Pancreas (tissue), 10 donors: ENCODE measurements at regions not wholly inside any gene's neighbourhood (a gene's known extent, or its start where the extent isn't known, plus 50 kb on each side); places are given as distances from the start of the nearest gene placed in this dataset.
A peak's percentile ranks its signal among the peaks of the same experiment; 100 is the strongest.

ENCODE experiments used
- ATAC-seq, 4 donors: fragments of 200-7000 bp; cut with Tn5 transposase; one replicate each; pipeline versions ENCODE4 v1.8.0 to v1.9.1; 2020; ENCODE audit warnings: mild to moderate bottlenecking in 4 of 4, moderate library complexity in 4 of 4
- DNase-seq, 6 donors: peaks; one replicate each; pipeline ENCODE4 v3.0.0-alpha.2; 2020
- FAIRE-seq: peaks from 2 replicates; lab custom pipeline; 2012; peaks lifted over from hg19 to GRCh38; lab: Jason Lieb, UNC
- H3K27ac ChIP-seq, 4 donors: fragments of 200-600 bp; sonication (generic); 1 replicate in 3 of 4; 2 replicates in 1 of 4; pipeline versions ENCODE4 v1.5.0 to v1.8.0; 2020
- H3K27me3 ChIP-seq, 4 donors: fragments of 200-600 bp; one replicate each; pipeline ENCODE4 v1.8.0; 2021
- H3K36me3 ChIP-seq, 3 donors: fragments of 200-600 bp; sonication (generic) in 1 of 3; one replicate each; pipeline versions ENCODE4 v1.5.0 to v1.8.0; 2020 to 2021
- H3K4me1 ChIP-seq, 3 donors: fragments of 200-600 bp; one replicate each; pipeline ENCODE4 v1.8.0; 2021
- H3K4me3 ChIP-seq, 4 donors: fragments of 200-600 bp; sonication (generic) in 2 of 4; one replicate each; pipeline versions ENCODE4 v1.5.0 to v1.8.0; 2020 to 2021
- H3K9me3 ChIP-seq, 4 donors: fragments of 200-600 bp; one replicate each; pipeline ENCODE4 v1.8.0; 2021
- WGBS, 2 donors: extraction: QIAGEN DNeasy Blood & Tissue Kit; methylation state at CpG; one replicate each; pipeline ENCODE4 v1.1.7; 2013; 5-methylcytosine and 5-hydroxymethylcytosine counted together
- intact Hi-C, 3 donors: fragments of 100-400 bp; cut with DNase I; formaldehyde crosslinking; loops; one replicate each; pipeline versions ENCODE4 v1.11.1 to v1.14.2; 2022
- TF ChIP-seq, protein P1 (sequence below), 4 donors: fragments of 200-600 bp; sonication (generic) in 3 of 4; IDR thresholded peaks; one replicate each; pipeline versions ENCODE4 v1.5.0 to v1.8.0; 2021; ENCODE audit warnings: antibody characterized with exemption in 4 of 4
- donor health status: healthy with polysubstance abuse.
- donor health status: DM: no; HTN: no; CAD: no; lungs with moderate emphysema.
- donor health status: DM: no; HTN: no; CAD: no.
- donor health status: control.
- donor health status: control.
- donor health status: Bipolar disorder and iron deficiency.
- donor health status: DM: yes; HTN: yes; CAD: no.
- donor health status: DM: no; HTN: no; CAD: no.
- donor health status: DM: no; HTN: no; CAD: no.
- donor health status: DM: yes; HTN: yes; CAD: no.

DNA sequence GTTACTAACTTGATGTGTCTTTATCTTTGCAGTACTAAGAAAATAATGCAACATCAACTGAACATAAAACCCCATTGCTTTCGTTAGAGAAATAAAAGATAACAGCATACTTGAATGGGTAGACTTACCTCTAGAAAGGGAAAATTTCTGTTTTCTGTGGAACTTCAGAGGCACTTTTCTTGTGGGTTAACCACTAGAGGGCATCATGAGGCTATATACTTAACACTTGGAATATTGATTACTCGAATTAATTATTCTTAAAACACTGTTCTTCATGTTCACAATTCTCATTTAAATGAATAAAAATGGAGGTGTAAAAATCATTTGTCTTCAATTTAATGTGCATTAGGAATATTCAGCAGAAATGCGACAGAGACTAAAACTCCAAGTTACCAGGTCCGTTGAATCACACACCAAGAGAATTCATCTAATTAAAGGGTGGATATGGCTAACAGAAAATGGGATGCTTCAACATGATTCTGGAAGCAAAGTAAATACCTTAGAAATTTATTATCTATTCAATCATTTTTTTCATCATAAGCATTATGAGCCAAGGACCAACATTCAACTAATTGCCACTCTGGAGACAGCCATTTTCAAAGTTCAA is 330.8 kb upstream of the PREP start:
- Histone ChIP-seq H3K9me3 (no peaks in the 10 kb centered on the region), H3K36me3 (no peaks in the 10 kb centered on the region), H3K4me1 (no peaks in the 10 kb centered on the region), H3K27me3 (no peaks in the 10 kb centered on the region), H3K4me3 (no peak overlapping the region), H3K27ac (no peak overlapping the region)
- no peak for DNase-seq
- 48 to 53% methylated on average over 4 of the region's 4 CpGs for WGBS, 2 donors
- peak in 2 of 4 donors; percentile 45 to 46 for ATAC-seq
- peak; percentile 75 for FAIRE-seq
- intact Hi-C loops = no loop called here
- TF ChIP-seq, protein P1, sequence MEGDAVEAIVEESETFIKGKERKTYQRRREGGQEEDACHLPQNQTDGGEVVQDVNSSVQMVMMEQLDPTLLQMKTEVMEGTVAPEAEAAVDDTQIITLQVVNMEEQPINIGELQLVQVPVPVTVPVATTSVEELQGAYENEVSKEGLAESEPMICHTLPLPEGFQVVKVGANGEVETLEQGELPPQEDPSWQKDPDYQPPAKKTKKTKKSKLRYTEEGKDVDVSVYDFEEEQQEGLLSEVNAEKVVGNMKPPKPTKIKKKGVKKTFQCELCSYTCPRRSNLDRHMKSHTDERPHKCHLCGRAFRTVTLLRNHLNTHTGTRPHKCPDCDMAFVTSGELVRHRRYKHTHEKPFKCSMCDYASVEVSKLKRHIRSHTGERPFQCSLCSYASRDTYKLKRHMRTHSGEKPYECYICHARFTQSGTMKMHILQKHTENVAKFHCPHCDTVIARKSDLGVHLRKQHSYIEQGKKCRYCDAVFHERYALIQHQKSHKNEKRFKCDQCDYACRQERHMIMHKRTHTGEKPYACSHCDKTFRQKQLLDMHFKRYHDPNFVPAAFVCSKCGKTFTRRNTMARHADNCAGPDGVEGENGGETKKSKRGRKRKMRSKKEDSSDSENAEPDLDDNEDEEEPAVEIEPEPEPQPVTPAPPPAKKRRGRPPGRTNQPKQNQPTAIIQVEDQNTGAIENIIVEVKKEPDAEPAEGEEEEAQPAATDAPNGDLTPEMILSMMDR (IDR thresholded peaks at IDR 0.05) = peak; percentile 25 to 43 (median 34)

DNA sequence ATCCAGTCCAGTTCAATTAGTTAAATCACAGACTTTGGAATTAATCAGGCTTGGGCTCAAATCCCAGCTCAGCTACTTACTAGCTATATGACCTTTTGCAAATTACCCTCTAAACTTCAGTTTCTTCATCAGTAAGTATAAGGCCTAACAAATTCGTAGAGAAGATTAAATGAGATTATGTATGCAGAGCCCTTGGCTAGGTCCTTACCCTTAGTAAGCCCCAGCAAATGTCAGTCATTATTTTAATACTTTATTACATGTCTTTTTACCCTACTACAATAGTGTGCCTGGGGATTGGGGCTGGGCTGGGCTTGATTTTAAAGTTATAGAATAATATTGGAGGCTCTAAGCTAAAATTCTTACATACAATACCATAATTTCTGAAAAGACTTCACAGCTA is 326.1 kb upstream of the PREP start:
- Histone ChIP-seq H3K4me1 (no peaks in the 10 kb centered on the region), H3K27me3 (no peaks in the 10 kb centered on the region), H3K4me3 (no peak overlapping the region), H3K36me3 (no peaks in the 10 kb centered on the region), H3K9me3 (no peaks in the 10 kb centered on the region), H3K27ac (no peak overlapping the region)
- DNase-seq = no peak
- intact Hi-C loops = no loop called here
- FAIRE-seq = no peak
- TF ChIP-seq, protein P1 (IDR thresholded peaks at IDR 0.05) = no peak
- no peak for ATAC-seq
- WGBS, 2 donors = 59 to 69% methylated on average over 1 of the region's 1 CpG

DNA sequence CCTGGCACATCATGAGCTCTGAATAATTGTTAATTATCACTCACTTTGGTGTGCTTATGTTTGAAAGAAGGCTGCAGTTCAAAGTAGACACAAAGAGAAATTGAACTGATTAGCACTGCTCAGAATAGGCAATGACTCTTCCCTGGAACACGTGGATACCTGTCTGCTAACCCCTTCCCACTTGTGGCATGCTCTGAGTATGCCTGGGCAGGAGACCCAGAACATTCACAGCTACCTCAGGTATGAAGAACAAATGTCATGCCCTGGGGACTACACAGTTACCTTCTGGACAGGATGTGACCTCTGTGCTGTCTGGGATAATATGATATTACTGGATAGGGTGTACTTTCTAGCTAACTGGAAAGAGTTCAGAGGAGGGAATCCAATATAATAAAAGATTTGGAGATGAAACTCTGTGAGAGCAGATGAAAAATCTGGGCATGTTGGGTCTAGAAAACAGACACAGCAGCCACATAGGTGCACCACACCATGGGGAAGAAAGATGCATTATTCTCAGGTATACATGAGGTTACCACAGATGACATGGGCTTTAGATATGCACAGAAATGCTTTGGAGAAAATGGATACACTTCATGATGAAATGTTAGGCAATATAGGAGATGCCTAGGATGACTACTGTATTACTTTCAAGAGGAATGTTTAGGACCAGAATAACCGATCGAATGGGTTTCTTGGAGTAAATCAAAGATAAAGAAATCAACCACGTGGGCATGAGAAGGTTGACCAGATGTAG is 324.2 kb upstream of the PREP start:
- no peaks in the 10 kb centered on the region for H3K4me1 ChIP-seq
- WGBS, 2 donors = 46 to 56% methylated on average over 4 of the region's 4 CpGs
- DNase-seq (no peak), FAIRE-seq (no peak), ATAC-seq (no peak)
- H3K4me3 ChIP-seq = no peak overlapping the region
- no peaks in the 10 kb centered on the region for H3K9me3 ChIP-seq
- no peaks in the 10 kb centered on the region for H3K36me3 ChIP-seq
- H3K27me3 ChIP-seq = no peaks in the 10 kb centered on the region
- TF ChIP-seq, protein P1 (IDR thresholded peaks at IDR 0.05) = no peak
- intact Hi-C loops = no loop called here
- no peak overlapping the region for H3K27ac ChIP-seq

DNA sequence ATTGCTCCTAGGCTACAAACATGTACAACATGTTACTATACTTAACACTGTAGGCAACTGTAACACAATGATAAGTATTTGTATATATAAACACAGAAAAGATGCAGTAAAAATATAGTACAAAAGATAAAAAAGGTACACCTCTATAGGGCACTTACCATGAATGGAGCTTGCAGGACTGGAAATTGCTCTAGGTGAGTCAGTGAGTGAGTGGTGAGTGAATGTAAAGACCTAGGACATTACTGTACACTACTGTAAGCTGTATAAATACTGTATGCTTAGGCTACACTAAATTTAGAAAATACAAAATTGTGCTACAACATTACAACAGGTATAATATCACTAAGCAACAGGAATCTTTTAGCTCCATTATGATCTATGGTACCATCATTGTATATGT is 312.0 kb upstream of the PREP start:
- TF ChIP-seq, protein P1 (IDR thresholded peaks at IDR 0.05) = no peak
- no peaks in the 10 kb centered on the region for H3K9me3 ChIP-seq
- no peaks in the 10 kb centered on the region for H3K36me3 ChIP-seq
- no peak for FAIRE-seq
- no peaks in the 10 kb centered on the region for H3K27me3 ChIP-seq
- no peak overlapping the region for H3K4me3 ChIP-seq
- ATAC-seq = no peak
- intact Hi-C loops = no loop called here
- H3K4me1 ChIP-seq = no peaks in the 10 kb centered on the region
- H3K27ac ChIP-seq = no peak overlapping the region
- DNase-seq = no peak
